SKM-1 treated with dmso at 0.1 percent for 144 hours (cell line): ENCODE measurements at regions not wholly inside any gene's neighbourhood (a gene's known extent, or its start where the extent isn't known, plus 50 kb on each side); places are given as distances from the start of the nearest gene placed in this dataset.
A peak's percentile ranks its signal among the peaks of the same experiment; 100 is the strongest.

Experiments
- DNase-seq: peaks from one replicate; lab custom pipeline; 2025; ENCODE audit not compliant: unreplicated experiment; lab: John Stamatoyannopoulos, UW

- no peak for DNase-seq
Measured at GRCh38 chr5:82375488-82376244, 97.5 kb upstream of the RPS23 start.

- DNase-seq: no peak
Measured at GRCh38 chr5:82374637-82375036, 96.5 kb upstream of the RPS23 start.

- no peak for DNase-seq
Measured at GRCh38 chr5:82367930-82368329, 89.8 kb upstream of the RPS23 start.

- DNase-seq: no peak
Measured at GRCh38 chr5:82365744-82366228, 87.6 kb upstream of the RPS23 start.

GRCh38 chr5:82365026-82365425 is 86.9 kb upstream of the RPS23 start:
- no peak for DNase-seq

GRCh38 chr5:82364497-82364896 is 86.3 kb upstream of the RPS23 start:
- DNase-seq: no peak

GRCh38 chr5:82363524-82363923 is 85.4 kb upstream of the RPS23 start:
- no peak for DNase-seq

GRCh38 chr5:82362636-82363035 is 84.5 kb upstream of the RPS23 start:
- DNase-seq: no peak

DNA sequence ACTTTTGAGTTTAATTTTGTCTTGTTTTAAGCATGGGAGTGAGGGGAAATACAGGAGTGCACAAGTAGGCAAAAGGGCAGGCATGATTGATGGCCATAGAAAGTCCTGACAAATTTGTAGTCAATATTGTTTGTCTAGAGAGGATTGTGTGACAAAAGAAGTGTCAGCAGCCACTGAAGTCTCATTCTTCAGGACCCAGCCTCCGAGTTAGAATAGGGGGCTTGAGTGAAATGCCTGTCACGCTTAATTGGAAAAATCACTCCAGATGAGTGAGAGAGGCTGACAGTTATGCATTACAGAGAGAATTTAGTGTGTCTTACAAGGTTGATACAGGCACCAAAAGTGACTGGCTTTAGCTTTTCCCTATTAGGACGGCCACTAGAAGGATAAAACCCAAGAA is 81.9 kb upstream of the RPS23 start:
- DNase-seq: no peak

GRCh38 chr5:82359272-82359671 is 81.1 kb upstream of the RPS23 start:
- DNase-seq: no peak

GRCh38 chr5:82358457-82358856 is 80.3 kb upstream of the RPS23 start:
- no peak for DNase-seq

DNA sequence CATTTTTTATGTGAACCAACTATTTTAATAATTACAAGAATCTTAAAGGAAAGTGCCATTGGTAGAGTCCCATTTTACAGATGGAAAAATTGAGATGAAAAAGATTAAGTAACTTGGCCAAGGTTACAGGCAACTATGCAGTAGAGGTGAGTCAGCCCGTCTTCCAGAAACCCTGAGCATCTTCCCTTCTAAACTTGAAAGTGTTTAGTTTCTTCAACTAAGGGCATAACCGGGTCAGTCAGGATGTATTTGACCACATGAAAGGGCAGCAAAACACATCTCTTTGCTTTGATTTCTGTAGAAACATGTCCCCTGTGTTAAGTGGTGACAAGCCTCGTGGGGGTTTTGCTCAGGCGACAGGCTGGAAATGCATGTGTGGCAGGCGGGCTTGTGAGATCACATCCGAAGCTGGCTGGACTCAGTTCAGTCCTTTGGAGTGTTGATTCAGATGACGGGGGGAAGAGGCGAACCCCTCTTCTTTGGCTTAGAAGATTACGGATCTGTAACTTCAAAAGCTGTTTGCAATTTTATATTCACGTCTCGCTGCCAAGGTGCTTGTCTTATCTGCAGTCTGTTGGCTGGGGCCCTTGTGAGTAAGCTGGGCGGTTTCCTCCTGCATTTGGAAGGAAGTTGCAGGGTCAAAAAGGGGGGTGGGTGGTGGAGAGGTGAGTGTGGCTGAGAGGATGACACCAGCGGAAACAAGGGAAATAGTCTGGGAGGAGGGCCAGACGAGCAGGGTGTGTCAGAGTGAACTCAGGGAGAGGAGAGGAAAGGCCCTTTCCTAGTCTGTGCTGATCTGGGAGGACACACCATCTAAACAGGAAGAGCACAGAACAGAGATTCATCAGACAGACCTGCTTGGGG is 78.9 kb upstream of the RPS23 start:
- peak; percentile 41 for DNase-seq

GRCh38 chr5:82356021-82356420 is 77.9 kb upstream of the RPS23 start:
- no peak for DNase-seq

DNA sequence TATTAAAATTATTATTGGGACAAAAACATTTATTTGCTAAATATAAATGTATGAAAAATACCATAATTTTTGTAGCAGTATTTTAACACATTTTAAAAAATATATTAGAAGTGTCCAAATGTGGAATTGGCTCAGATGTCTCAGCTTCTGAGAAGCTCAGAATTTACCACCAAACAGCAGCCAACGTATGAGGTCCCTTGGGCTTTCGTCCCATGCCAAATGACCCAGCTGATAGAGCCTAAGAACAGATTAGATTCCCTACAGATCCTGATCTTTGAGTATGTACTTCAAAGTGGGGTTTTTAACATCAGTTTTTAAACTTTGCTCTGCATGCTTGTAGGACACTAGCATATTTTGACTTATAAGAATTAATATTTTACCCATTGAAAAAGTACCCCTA is 77.3 kb upstream of the RPS23 start:
- no peak for DNase-seq

- DNase-seq: no peak
Measured at GRCh38 chr5:82355053-82355452, 76.9 kb upstream of the RPS23 start.

GRCh38 chr5:82354543-82354942 is 76.4 kb upstream of the RPS23 start:
- DNase-seq: no peak

GRCh38 chr5:82353522-82353921 is 75.4 kb upstream of the RPS23 start:
- DNase-seq: no peak

GRCh38 chr5:82352146-82352791 is 74.1 kb upstream of the RPS23 start:
- DNase-seq: no peak

DNA sequence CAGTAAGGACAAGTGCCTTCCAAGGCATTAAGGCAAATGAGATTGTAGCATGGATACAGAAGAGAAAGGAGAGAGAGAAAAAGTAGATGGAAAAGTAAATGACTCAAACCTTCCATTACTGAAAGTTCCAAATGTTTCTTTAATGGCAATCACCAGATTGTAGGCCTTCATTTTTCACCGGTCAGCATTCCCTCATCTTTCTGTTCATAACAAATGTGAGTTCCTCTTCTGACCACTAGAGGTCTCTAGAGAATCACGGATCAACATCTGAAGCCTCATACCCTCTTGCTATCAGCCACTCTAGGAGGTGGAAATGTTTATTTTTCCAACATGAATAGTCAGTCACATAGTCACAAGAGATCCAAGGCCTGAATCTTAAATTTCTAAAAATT is 73.6 kb upstream of the RPS23 start:
- DNase-seq: peak; percentile 58

GRCh38 chr5:82351297-82351696 is 73.1 kb upstream of the RPS23 start:
- no peak for DNase-seq

DNA sequence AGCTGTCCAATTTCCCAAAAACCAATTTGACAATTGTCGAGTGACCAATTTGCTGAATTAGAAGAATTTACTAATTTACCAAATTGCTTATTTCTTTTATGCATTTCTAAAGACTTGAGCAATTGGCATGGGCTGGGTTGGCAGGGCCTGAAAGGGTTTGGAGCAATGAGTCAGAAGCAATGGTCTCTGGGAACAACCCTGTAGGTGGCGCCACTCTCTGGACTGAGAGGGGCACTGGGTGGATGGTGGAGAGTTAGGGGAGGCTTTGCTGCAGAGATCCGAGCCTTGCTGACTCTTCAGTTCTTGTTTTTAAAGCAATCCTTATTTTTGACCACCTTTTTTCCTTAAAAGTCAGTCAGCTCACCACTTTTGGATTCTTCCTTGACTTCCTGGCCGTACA is 71.5 kb upstream of the RPS23 start:
- peak; percentile 46 for DNase-seq
